Naive thymus-derived CD4-positive, alpha-beta T cell (primary cell): ENCODE measurements at regions not wholly inside any gene's neighbourhood (a gene's known extent, or its start where the extent isn't known, plus 50 kb on each side); places are given as distances from the start of the nearest gene placed in this dataset.

Source experiments
- ATAC-seq: fragments of 150-1000 bp; cut with Tn5 transposase; 2 replicates; pipeline ENCODE4 v1.10.0; 2021; ENCODE audit warnings: mild to moderate bottlenecking, moderate library complexity
- CTCF ChIA-PET: fragments of 350-600 bp; sonication (Branson Sonifier 250); formaldehyde crosslinking; loops from one replicate; lab custom pipeline; 2021; ENCODE audit warnings: antibody characterized with exemption; lab: Charles Lee
- POLR2A ChIA-PET: fragments of 350-600 bp; sonication (Branson Sonifier 250); formaldehyde crosslinking; loops from one replicate; lab custom pipeline; 2021; ENCODE audit warnings: antibody characterized with exemption, inconsistent platforms; lab: Charles Lee
- DNase-seq, 9 donors: peaks; one replicate each; pipeline versions ENCODE4 v3.0.0 to v3.0.0-alpha.2; 2020 to 2022; ENCODE audit warnings: mixed read lengths in 1 of 9
- H3K27ac ChIP-seq: one replicate; pipeline ENCODE4 v1.7.0; 2013; ENCODE audit warnings: mild to moderate bottlenecking, low read depth, low read length, moderate library complexity
- H3K27me3 ChIP-seq, 2 donors: one replicate each; pipeline ENCODE4 v1.7.0; 2013; ENCODE audit warnings: low read length in 2 of 2, mild to moderate bottlenecking in 2 of 2, moderate library complexity in 2 of 2; ENCODE audit not compliant: control insufficient read depth in 2 of 2, insufficient read depth in 2 of 2
- H3K36me3 ChIP-seq, 3 experiments: 1 replicate in 2 of 3; 2 replicates in 1 of 3; pipeline ENCODE4 v1.7.0; 2013; ENCODE audit warnings: low read length in 3 of 3, mild to moderate bottlenecking in 3 of 3, moderate library complexity in 1 of 3; ENCODE audit not compliant: insufficient read depth in 3 of 3, control insufficient read depth in 2 of 3
- H3K4me1 ChIP-seq, 2 donors: one replicate each; pipeline ENCODE4 v1.7.0; 2013; ENCODE audit warnings: low read length in 2 of 2, mild to moderate bottlenecking in 2 of 2, moderate library complexity in 1 of 2; ENCODE audit not compliant: control insufficient read depth in 2 of 2, insufficient read depth in 2 of 2
- H3K4me3 ChIP-seq: 2 replicates; pipeline ENCODE4 v1.7.0; 2013; ENCODE audit warnings: mild to moderate bottlenecking, low read length
- H3K9me3 ChIP-seq, 3 experiments: 1 replicate in 2 of 3; 2 replicates in 1 of 3; pipeline ENCODE4 v1.7.0; 2013; ENCODE audit warnings: low read length in 3 of 3; ENCODE audit not compliant: control insufficient read depth in 2 of 3
- H3K27ac Mint-ChIP-seq, 9 donors: one replicate each; pipeline ENCODE4 v1.8.0; 2020 to 2022; ENCODE audit warnings: mixed read lengths in 9 of 9, mild to moderate bottlenecking in 8 of 9, moderate library complexity in 5 of 9, inconsistent platforms in 2 of 9
- H3K27me3 Mint-ChIP-seq, 5 donors: one replicate each; pipeline ENCODE4 v1.8.0; 2021 to 2022; ENCODE audit warnings: mixed read lengths in 5 of 5, mild to moderate bottlenecking in 1 of 5
- H3K36me3 Mint-ChIP-seq, 5 donors: one replicate each; pipeline ENCODE4 v1.8.0; 2020 to 2022; ENCODE audit warnings: mixed read lengths in 5 of 5, mild to moderate bottlenecking in 3 of 5, inconsistent platforms in 1 of 5
- H3K4me1 Mint-ChIP-seq, 7 donors: one replicate each; pipeline ENCODE4 v1.8.0; 2020 to 2022; ENCODE audit warnings: mixed read lengths in 7 of 7, mild to moderate bottlenecking in 3 of 7, inconsistent platforms in 1 of 7
- H3K4me3 Mint-ChIP-seq, 10 donors: one replicate each; pipeline ENCODE4 v1.8.0; 2020 to 2022; ENCODE audit warnings: mild to moderate bottlenecking in 10 of 10, mixed read lengths in 10 of 10, moderate library complexity in 6 of 10, inconsistent platforms in 2 of 10
- H3K9me3 Mint-ChIP-seq, 11 donors: one replicate each; pipeline ENCODE4 v1.8.0; 2020 to 2022; ENCODE audit warnings: mixed read lengths in 11 of 11, mild to moderate bottlenecking in 4 of 11, inconsistent platforms in 1 of 11, moderate library complexity in 1 of 11
- intact Hi-C, 2 donors: fragments of 100-400 bp; cut with micrococcal nuclease; formaldehyde crosslinking; loops; one replicate each; pipeline ENCODE4 v1.15.1; 2023

- Histone ChIP-seq H3K36me3 (no peaks in the 10 kb centered on the region), H3K4me3 (no peak overlapping the region), H3K27ac (no peak overlapping the region), H3K9me3 (no peaks in the 10 kb centered on the region), H3K27me3 (no peaks in the 10 kb centered on the region), H3K4me1 (no peaks in the 10 kb centered on the region)
- no peak overlapping the region for H3K27ac Mint-ChIP-seq
- POLR2A ChIA-PET = no interaction called here
- H3K36me3 Mint-ChIP-seq = no peaks in the 10 kb centered on the region
- H3K27me3 Mint-ChIP-seq = peaks cover 0 to 5% (median 0%) of the 10 kb centered on the region in 5 donors
- CTCF ChIA-PET = no interaction called here
- intact Hi-C loops = no loop called here
- peaks cover 0 to 1% (median 0%) of the 10 kb centered on the region in 11 donors for H3K9me3 Mint-ChIP-seq
- DNase-seq (no peak), ATAC-seq (no peak)
- no peak overlapping the region for H3K4me3 Mint-ChIP-seq
- no peaks in the 10 kb centered on the region for H3K4me1 Mint-ChIP-seq
Measured at GRCh38 chr18:67893916-67894315, 377.4 kb upstream of the DSEL start.

GRCh38 chr18:67876871-67877270 is 360.4 kb upstream of the DSEL start:
- ATAC-seq = no peak
- no peaks in the 10 kb centered on the region for H3K27me3 Mint-ChIP-seq
- Histone ChIP-seq H3K27ac (no peak overlapping the region), H3K27me3 (no peaks in the 10 kb centered on the region), H3K4me3 (no peak overlapping the region), H3K9me3 (no peaks in the 10 kb centered on the region), H3K4me1 (no peaks in the 10 kb centered on the region), H3K36me3 (no peaks in the 10 kb centered on the region)
- DNase-seq = no peak
- no peaks in the 10 kb centered on the region for H3K9me3 Mint-ChIP-seq
- H3K27ac Mint-ChIP-seq = no peak overlapping the region
- ChIA-PET CTCF (no interaction called here), POLR2A (no interaction called here)
- H3K4me3 Mint-ChIP-seq = no peak overlapping the region
- H3K36me3 Mint-ChIP-seq = no peaks in the 10 kb centered on the region
- intact Hi-C loops = no loop called here
- no peaks in the 10 kb centered on the region for H3K4me1 Mint-ChIP-seq

GRCh38 chr18:67875944-67876343 is 359.4 kb upstream of the DSEL start:
- no peak overlapping the region for H3K27ac Mint-ChIP-seq
- H3K4me1 ChIP-seq = no peaks in the 10 kb centered on the region
- no peaks in the 10 kb centered on the region for H3K36me3 ChIP-seq
- ChIA-PET POLR2A (no interaction called here), CTCF (no interaction called here)
- no peaks in the 10 kb centered on the region for H3K27me3 Mint-ChIP-seq
- H3K27me3 ChIP-seq = no peaks in the 10 kb centered on the region
- H3K4me3 Mint-ChIP-seq = no peak overlapping the region
- intact Hi-C loops = no loop called here
- H3K4me3 ChIP-seq = no peak overlapping the region
- H3K4me1 Mint-ChIP-seq = no peaks in the 10 kb centered on the region
- no peak for ATAC-seq
- no peaks in the 10 kb centered on the region for H3K36me3 Mint-ChIP-seq
- H3K9me3 Mint-ChIP-seq = no peaks in the 10 kb centered on the region
- no peaks in the 10 kb centered on the region for H3K9me3 ChIP-seq
- H3K27ac ChIP-seq = no peak overlapping the region
- DNase-seq = no peak

- H3K36me3 ChIP-seq = no peaks in the 10 kb centered on the region
- no peaks in the 10 kb centered on the region for H3K9me3 ChIP-seq
- POLR2A ChIA-PET = no interaction called here
- intact Hi-C loops = no loop called here
- H3K4me1 Mint-ChIP-seq = no peaks in the 10 kb centered on the region
- no peak overlapping the region for H3K4me3 ChIP-seq
- no peaks in the 10 kb centered on the region for H3K27me3 Mint-ChIP-seq
- H3K27ac Mint-ChIP-seq = no peak overlapping the region
- H3K27ac ChIP-seq = no peak overlapping the region
- H3K36me3 Mint-ChIP-seq = no peaks in the 10 kb centered on the region
- no peaks in the 10 kb centered on the region for H3K27me3 ChIP-seq
- CTCF ChIA-PET = no interaction called here
- DNase-seq (no peak), ATAC-seq (no peak)
- H3K4me1 ChIP-seq = no peaks in the 10 kb centered on the region
- H3K9me3 Mint-ChIP-seq = no peaks in the 10 kb centered on the region
- no peak overlapping the region for H3K4me3 Mint-ChIP-seq
Measured at GRCh38 chr18:67875060-67875459, 358.5 kb upstream of the DSEL start.

- Histone ChIP-seq H3K9me3 (no peaks in the 10 kb centered on the region), H3K36me3 (no peaks in the 10 kb centered on the region), H3K27me3 (no peaks in the 10 kb centered on the region), H3K27ac (no peak overlapping the region), H3K4me1 (no peaks in the 10 kb centered on the region), H3K4me3 (no peak overlapping the region)
- Mint-ChIP-seq H3K27ac (no peak overlapping the region), H3K4me1 (no peaks in the 10 kb centered on the region), H3K36me3 (no peaks in the 10 kb centered on the region), H3K27me3 (no peaks in the 10 kb centered on the region), H3K4me3 (no peak overlapping the region), H3K9me3 (peaks cover 0 to 1% (median 0%) of the 10 kb centered on the region in 11 donors)
- CTCF ChIA-PET = no interaction called here
- POLR2A ChIA-PET = no interaction called here
- intact Hi-C loops = loop anchor here in 1 of 2 donors (2.0 kb wide), 1 partner anchor 649 kb away; no protein-coding TSS in a partner anchor
- no peak for DNase-seq
- no peak for ATAC-seq
Measured at GRCh38 chr18:67865400-67865799, 348.9 kb upstream of the DSEL start.

GRCh38 chr18:67864677-67865340 is 348.3 kb upstream of the DSEL start:
- peaks cover 0 to 1% (median 0%) of the 10 kb centered on the region in 11 donors for H3K9me3 Mint-ChIP-seq
- H3K4me1 Mint-ChIP-seq = no peaks in the 10 kb centered on the region
- ChIA-PET POLR2A (no interaction called here), CTCF (no interaction called here)
- H3K36me3 Mint-ChIP-seq = no peaks in the 10 kb centered on the region
- Histone ChIP-seq H3K27ac (no peak overlapping the region), H3K4me3 (no peak overlapping the region), H3K4me1 (no peaks in the 10 kb centered on the region), H3K27me3 (no peaks in the 10 kb centered on the region), H3K36me3 (no peaks in the 10 kb centered on the region), H3K9me3 (no peaks in the 10 kb centered on the region)
- no peak overlapping the region for H3K4me3 Mint-ChIP-seq
- no peak overlapping the region for H3K27ac Mint-ChIP-seq
- no peak for DNase-seq
- ATAC-seq = no peak
- intact Hi-C loops = loop anchor here in 1 of 2 donors (2.0 kb wide), 1 partner anchor 648 kb away; no protein-coding TSS in a partner anchor
- H3K27me3 Mint-ChIP-seq = no peaks in the 10 kb centered on the region

GRCh38 chr18:67862069-67862468 is 345.5 kb upstream of the DSEL start:
- Histone ChIP-seq H3K27ac (no peak overlapping the region), H3K4me1 (no peaks in the 10 kb centered on the region), H3K36me3 (no peaks in the 10 kb centered on the region), H3K4me3 (no peak overlapping the region), H3K27me3 (no peaks in the 10 kb centered on the region), H3K9me3 (no peaks in the 10 kb centered on the region)
- H3K36me3 Mint-ChIP-seq = no peaks in the 10 kb centered on the region
- intact Hi-C loops = no loop called here
- H3K27me3 Mint-ChIP-seq = no peaks in the 10 kb centered on the region
- ChIA-PET POLR2A (no interaction called here), CTCF (no interaction called here)
- ATAC-seq = no peak
- DNase-seq = no peak
- H3K4me1 Mint-ChIP-seq = no peaks in the 10 kb centered on the region
- peaks cover 0 to 5% (median 0%) of the 10 kb centered on the region in 11 donors for H3K9me3 Mint-ChIP-seq
- no peak overlapping the region for H3K27ac Mint-ChIP-seq
- H3K4me3 Mint-ChIP-seq = no peak overlapping the region
